ENCODE measurements at regions not wholly inside any gene's neighbourhood (a gene's known extent, or its start where the extent isn't known, plus 50 kb on each side); places are given as distances from the start of the nearest gene placed in this dataset.

- no peak for DNase-seq (ENCODE audit: low spot score)
- Histone ChIP-seq H3K36me3 (ENCODE audit: insufficient read depth, low read length, poor library complexity, severe bottlenecking) (no peaks in the 10 kb centered on the region), H3K4me1 (ENCODE audit: insufficient read depth, low read length, poor library complexity, severe bottlenecking) (no peaks in the 10 kb centered on the region), H3K4me3 (ENCODE audit: low read depth, low read length, poor library complexity, severe bottlenecking) (no peak overlapping the region), H3K27ac (ENCODE audit: low read depth, low read length, poor library complexity, severe bottlenecking) (no peak overlapping the region), H3K9me3 (ENCODE audit: low read depth, low read length, poor library complexity, severe bottlenecking) (no peaks in the 10 kb centered on the region), H3K27me3 (replicated peaks; ENCODE audit: insufficient read depth, low read depth, low read length, poor library complexity) (no peaks in the 10 kb centered on the region)
- ChIA-PET POLR2A (ENCODE audit: low non-redundant PET) (no interaction called here), CTCF (no interaction called here)
- no TSS peak for BruUV-seq (replicated peaks)
- TF ChIP-seq, protein P1, sequence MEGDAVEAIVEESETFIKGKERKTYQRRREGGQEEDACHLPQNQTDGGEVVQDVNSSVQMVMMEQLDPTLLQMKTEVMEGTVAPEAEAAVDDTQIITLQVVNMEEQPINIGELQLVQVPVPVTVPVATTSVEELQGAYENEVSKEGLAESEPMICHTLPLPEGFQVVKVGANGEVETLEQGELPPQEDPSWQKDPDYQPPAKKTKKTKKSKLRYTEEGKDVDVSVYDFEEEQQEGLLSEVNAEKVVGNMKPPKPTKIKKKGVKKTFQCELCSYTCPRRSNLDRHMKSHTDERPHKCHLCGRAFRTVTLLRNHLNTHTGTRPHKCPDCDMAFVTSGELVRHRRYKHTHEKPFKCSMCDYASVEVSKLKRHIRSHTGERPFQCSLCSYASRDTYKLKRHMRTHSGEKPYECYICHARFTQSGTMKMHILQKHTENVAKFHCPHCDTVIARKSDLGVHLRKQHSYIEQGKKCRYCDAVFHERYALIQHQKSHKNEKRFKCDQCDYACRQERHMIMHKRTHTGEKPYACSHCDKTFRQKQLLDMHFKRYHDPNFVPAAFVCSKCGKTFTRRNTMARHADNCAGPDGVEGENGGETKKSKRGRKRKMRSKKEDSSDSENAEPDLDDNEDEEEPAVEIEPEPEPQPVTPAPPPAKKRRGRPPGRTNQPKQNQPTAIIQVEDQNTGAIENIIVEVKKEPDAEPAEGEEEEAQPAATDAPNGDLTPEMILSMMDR (conservative IDR thresholded peaks at IDR 0.05; ENCODE audit: low read depth, low read length): no peak
- no peak for TF ChIP-seq EZH2 (IDR thresholded peaks at IDR 0.05; ENCODE audit: borderline replicate concordance, low read depth, low read length, poor library complexity, severe bottlenecking)
- intact Hi-C loops (cut with micrococcal nuclease; ENCODE audit: unreplicated experiment): no loop called here
Observed at GRCh38 chr3:59137415-59137814, 87.6 kb upstream of the CFAP20DC start.

DNA sequence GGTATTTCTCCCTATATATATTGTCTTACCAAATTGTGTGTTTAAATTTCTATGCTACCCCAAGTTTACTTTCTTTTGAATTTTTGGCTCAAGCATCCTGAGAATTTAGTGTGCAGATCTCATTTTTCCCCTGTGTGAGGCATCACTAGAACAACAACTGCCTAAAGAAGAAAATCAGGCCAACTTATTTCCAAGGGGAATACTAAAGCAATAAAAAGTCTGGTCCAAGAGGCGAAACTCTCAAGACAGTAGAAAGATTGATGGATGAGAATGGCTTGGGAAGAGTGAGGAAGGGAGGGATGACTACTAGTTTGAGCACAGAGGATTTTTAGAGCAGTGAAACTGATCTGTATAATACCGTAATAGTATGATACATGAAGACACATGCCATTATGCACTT is 86.3 kb upstream of the CFAP20DC start:
- TF ChIP-seq EZH2 (IDR thresholded peaks at IDR 0.05; ENCODE audit: borderline replicate concordance, low read depth, low read length, poor library complexity, severe bottlenecking): no peak
- TF ChIP-seq, protein P1 (conservative IDR thresholded peaks at IDR 0.05; ENCODE audit: low read depth, low read length): no peak
- CTCF ChIA-PET: no interaction called here
- POLR2A ChIA-PET (ENCODE audit: low non-redundant PET): no interaction called here
- Histone ChIP-seq H3K4me1 (ENCODE audit: insufficient read depth, low read length, poor library complexity, severe bottlenecking) (no peaks in the 10 kb centered on the region), H3K4me3 (ENCODE audit: low read depth, low read length, poor library complexity, severe bottlenecking) (no peak overlapping the region), H3K36me3 (ENCODE audit: insufficient read depth, low read length, poor library complexity, severe bottlenecking) (no peaks in the 10 kb centered on the region), H3K27ac (ENCODE audit: low read depth, low read length, poor library complexity, severe bottlenecking) (no peak overlapping the region), H3K9me3 (ENCODE audit: low read depth, low read length, poor library complexity, severe bottlenecking) (no peaks in the 10 kb centered on the region), H3K27me3 (replicated peaks; ENCODE audit: insufficient read depth, low read depth, low read length, poor library complexity) (no peaks in the 10 kb centered on the region)
- DNase-seq (ENCODE audit: low spot score): no peak
- intact Hi-C loops (cut with micrococcal nuclease; ENCODE audit: unreplicated experiment): no loop called here
- no TSS peak for BruUV-seq (replicated peaks)

GRCh38 chr3:59135096-59135495 is 85.3 kb upstream of the CFAP20DC start:
- no peak overlapping the region for H3K4me3 ChIP-seq (ENCODE audit: low read depth, low read length, poor library complexity, severe bottlenecking)
- POLR2A ChIA-PET (ENCODE audit: low non-redundant PET): no interaction called here

More at GRCh38 chr3:59135096-59135495, 85.3 kb upstream of the CFAP20DC start:
- CTCF ChIA-PET: no interaction called here
- Histone ChIP-seq H3K4me1 (ENCODE audit: insufficient read depth, low read length, poor library complexity, severe bottlenecking) (no peaks in the 10 kb centered on the region), H3K36me3 (ENCODE audit: insufficient read depth, low read length, poor library complexity, severe bottlenecking) (no peaks in the 10 kb centered on the region), H3K9me3 (ENCODE audit: low read depth, low read length, poor library complexity, severe bottlenecking) (no peaks in the 10 kb centered on the region), H3K27ac (ENCODE audit: low read depth, low read length, poor library complexity, severe bottlenecking) (no peak overlapping the region), H3K27me3 (replicated peaks; ENCODE audit: insufficient read depth, low read depth, low read length, poor library complexity) (no peaks in the 10 kb centered on the region)
- intact Hi-C loops (cut with micrococcal nuclease; ENCODE audit: unreplicated experiment): no loop called here
- TF ChIP-seq, protein P1 (conservative IDR thresholded peaks at IDR 0.05; ENCODE audit: low read depth, low read length): no peak
- no peak for TF ChIP-seq EZH2 (IDR thresholded peaks at IDR 0.05; ENCODE audit: borderline replicate concordance, low read depth, low read length, poor library complexity, severe bottlenecking)
- DNase-seq (ENCODE audit: low spot score): no peak
- no TSS peak for BruUV-seq (replicated peaks)
